Trophoblast cell (in vitro differentiated cells and primary cell): ENCODE measurements at regions not wholly inside any gene's neighbourhood (a gene's known extent, or its start where the extent isn't known, plus 50 kb on each side); places are given as distances from the start of the nearest gene placed in this dataset.
"Not testable (repeated sequence)": the region's sequence is repeated elsewhere in the genome, so short reads cannot be mapped to it uniquely, and the experiment has no call there.

ENCODE experiments used
- DNase-seq, 2 donors: peaks; one replicate each; pipeline ENCODE4 v3.0.0-alpha.2; 2016
- H2AFZ ChIP-seq: 2 replicates; pipeline ENCODE4 v1.6.1; 2013; ENCODE audit warnings: low read length, moderate library complexity, mild to moderate bottlenecking; ENCODE audit not compliant: insufficient read depth, poor library complexity
- H2AK5ac ChIP-seq: 2 replicates; pipeline ENCODE4 v1.6.1; 2013; ENCODE audit warnings: mild to moderate bottlenecking, low read length
- H2BK120ac ChIP-seq: 2 replicates; pipeline ENCODE4 v1.6.1; 2013; ENCODE audit warnings: low read length, mild to moderate bottlenecking, moderate library complexity; ENCODE audit not compliant: insufficient read depth, poor library complexity
- H2BK12ac ChIP-seq: 2 replicates; pipeline ENCODE4 v1.6.1; 2013; ENCODE audit warnings: mild to moderate bottlenecking, low read length, moderate library complexity
- H2BK5ac ChIP-seq: 2 replicates; pipeline ENCODE4 v1.6.1; 2013; ENCODE audit warnings: low read length, low read depth, moderate library complexity, mild to moderate bottlenecking; ENCODE audit not compliant: poor library complexity
- H3K14ac ChIP-seq: 2 replicates; pipeline ENCODE4 v1.6.1; 2013; ENCODE audit warnings: mild to moderate bottlenecking, low read length
- H3K18ac ChIP-seq: 2 replicates; pipeline ENCODE4 v1.6.1; 2013; ENCODE audit warnings: mild to moderate bottlenecking, low read length
- H3K23ac ChIP-seq: 2 replicates; pipeline ENCODE4 v1.6.1; 2013; ENCODE audit warnings: low read length
- H3K27ac ChIP-seq: 2 replicates; pipeline ENCODE4 v1.5.1; 2013; ENCODE audit warnings: low read depth, mild to moderate bottlenecking, inconsistent platforms, low read length, moderate library complexity
- H3K27me3 ChIP-seq: 2 replicates; pipeline ENCODE4 v1.6.1; 2013; ENCODE audit warnings: inconsistent platforms, mild to moderate bottlenecking, low read length, moderate library complexity; ENCODE audit not compliant: insufficient read depth
- H3K36me3 ChIP-seq, 2 experiments: 1 replicate in 1 of 2; 2 replicates in 1 of 2; pipeline ENCODE4 v1.6.1; 2013; ENCODE audit warnings: low read length in 2 of 2, mild to moderate bottlenecking in 2 of 2, moderate library complexity in 1 of 2; ENCODE audit not compliant: insufficient read depth in 2 of 2, control insufficient read depth in 1 of 2
- H3K4ac ChIP-seq: 2 replicates; pipeline ENCODE4 v1.6.1; 2013; ENCODE audit warnings: low read depth, mild to moderate bottlenecking, low read length, moderate library complexity
- H3K4me1 ChIP-seq, 2 experiments: 1 replicate in 1 of 2; 2 replicates in 1 of 2; pipeline ENCODE4 v1.6.1; 2013; ENCODE audit warnings: low read length in 2 of 2, mild to moderate bottlenecking in 2 of 2, moderate library complexity in 1 of 2; ENCODE audit not compliant: insufficient read depth in 2 of 2, control insufficient read depth in 1 of 2
- H3K4me2 ChIP-seq: 2 replicates; pipeline ENCODE4 v1.6.1; 2013; ENCODE audit warnings: inconsistent platforms, mild to moderate bottlenecking, low read length, moderate library complexity
- H3K4me3 ChIP-seq: 2 replicates; pipeline ENCODE4 v1.5.1; 2013; ENCODE audit warnings: mild to moderate bottlenecking, low read depth, low read length, inconsistent platforms
- H3K79me1 ChIP-seq: one replicate; pipeline ENCODE4 v1.6.1; 2013; ENCODE audit warnings: low read length
- H3K79me2 ChIP-seq: 2 replicates; pipeline ENCODE4 v1.6.1; 2013; ENCODE audit warnings: low read length, mild to moderate bottlenecking; ENCODE audit not compliant: control insufficient read depth, insufficient read depth, poor library complexity
- H3K9ac ChIP-seq: 2 replicates; pipeline ENCODE4 v1.6.1; 2013; ENCODE audit warnings: mild to moderate bottlenecking, low read length
- H3K9me3 ChIP-seq: 2 replicates; pipeline ENCODE4 v1.6.1; 2013; ENCODE audit warnings: low read depth, mild to moderate bottlenecking, control low read depth, inconsistent platforms, low read length; ENCODE audit not compliant: insufficient read depth
- H4K12ac ChIP-seq: 2 replicates; pipeline ENCODE4 v1.6.1; 2013; ENCODE audit warnings: low read depth, mild to moderate bottlenecking, low read length, moderate library complexity
- H4K8ac ChIP-seq: 2 replicates; pipeline ENCODE4 v1.6.1; 2013; ENCODE audit warnings: low read depth, mild to moderate bottlenecking, low read length, moderate library complexity
- H4K91ac ChIP-seq: one replicate; pipeline ENCODE4 v1.6.1; 2013; ENCODE audit warnings: low read depth, mild to moderate bottlenecking, low read length, moderate library complexity
- WGBS: extraction: QIAGEN DNeasy Blood & Tissue Kit; methylation state at CpG from one replicate; pipeline ENCODE4 v1.1.7; 2013; ENCODE audit warnings: missing lambda C conversion rate; ENCODE audit not compliant: insufficient read length, insufficient coverage; ENCODE audit errors: extremely low coverage; 5-methylcytosine and 5-hydroxymethylcytosine counted together

DNA sequence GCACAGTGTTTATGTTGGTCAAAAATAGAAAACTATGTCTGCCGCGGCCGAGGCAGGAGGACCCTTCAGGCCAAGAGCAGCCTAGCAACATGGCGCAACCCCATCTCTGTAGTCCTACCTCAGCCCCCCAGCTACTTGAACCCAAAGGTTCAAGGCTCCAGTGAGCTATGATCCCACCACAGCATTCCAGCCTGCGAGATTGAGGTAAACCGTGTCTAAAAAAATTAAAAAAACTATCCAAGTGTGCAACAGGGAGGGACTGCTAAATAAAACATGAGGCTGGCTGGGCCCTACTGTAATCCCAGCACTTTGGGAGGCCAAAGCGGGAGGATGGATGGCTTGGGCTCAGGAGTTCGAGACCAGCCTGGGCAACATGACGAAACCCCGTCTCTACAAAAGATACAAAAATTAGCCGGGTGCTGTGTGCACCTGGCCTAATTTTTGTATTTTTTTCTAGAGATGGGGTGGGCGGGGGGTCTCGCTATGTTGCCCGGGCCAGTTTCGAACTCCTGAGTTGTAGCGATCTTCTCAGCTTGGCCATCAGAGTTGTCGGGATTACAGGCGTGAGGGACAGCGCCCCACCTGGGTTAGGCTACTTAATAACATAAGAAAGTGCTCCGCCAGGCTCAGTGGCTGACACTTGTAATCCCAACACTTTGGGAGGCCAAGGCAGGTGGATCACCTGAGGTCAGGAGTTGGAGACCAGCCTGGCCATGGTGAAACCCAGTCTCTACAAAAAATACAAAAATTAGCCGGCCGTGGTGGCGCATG lies 309.4 kb downstream of the ZNF37A start:
- DNase-seq, result peak in 1 of 2 donors; percentile 6
- H4K8ac ChIP-seq, H3K4me3 ChIP-seq, H3K79me1 ChIP-seq, H3K9ac ChIP-seq, H3K36me3 ChIP-seq, H3K4ac ChIP-seq, H2AK5ac ChIP-seq, H3K4me1 ChIP-seq, H3K18ac ChIP-seq, H3K4me2 ChIP-seq, H3K23ac ChIP-seq, H2BK120ac ChIP-seq, H3K79me2 ChIP-seq, H4K12ac ChIP-seq, H2AFZ ChIP-seq, H3K14ac ChIP-seq, H2BK12ac ChIP-seq, H2BK5ac ChIP-seq, H4K91ac ChIP-seq, H3K27me3 ChIP-seq, H3K9me3 ChIP-seq: not testable (repeated sequence)
- no CpG with 5 or more reads among the region's 23 CpGs for WGBS
- peak overlapping the region; percentile 17 for H3K27ac ChIP-seq

DNA sequence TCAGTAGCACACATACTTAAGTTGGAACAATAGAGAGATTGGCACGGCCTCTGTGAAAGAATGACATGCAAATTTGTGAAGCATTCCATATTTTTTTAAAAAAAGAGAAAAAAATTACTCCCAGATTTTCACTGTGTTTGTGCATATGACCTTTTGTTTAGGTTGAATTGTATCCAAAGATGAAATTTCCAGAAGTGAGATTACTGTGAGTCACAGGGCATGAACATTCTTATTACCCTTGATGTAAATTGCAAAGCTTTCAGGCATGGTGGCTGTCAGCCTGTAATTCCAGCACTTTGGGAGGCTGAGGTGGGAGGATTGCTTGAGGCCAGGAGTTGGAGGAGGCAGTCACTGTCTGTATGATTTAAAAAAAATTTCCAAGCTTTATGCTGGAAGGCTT lies 329.5 kb downstream of the ZNF37A start:
- not testable (repeated sequence) for H3K4ac ChIP-seq, H2AK5ac ChIP-seq, H2AFZ ChIP-seq, H3K36me3 ChIP-seq, H3K18ac ChIP-seq, H2BK120ac ChIP-seq, DNase-seq, H3K79me1 ChIP-seq, H3K9me3 ChIP-seq, H3K4me3 ChIP-seq, H3K9ac ChIP-seq, H2BK12ac ChIP-seq, H4K12ac ChIP-seq, H3K27me3 ChIP-seq, H4K8ac ChIP-seq, H4K91ac ChIP-seq, H3K14ac ChIP-seq, H3K4me2 ChIP-seq, H3K23ac ChIP-seq, H3K27ac ChIP-seq, H3K79me2 ChIP-seq, H2BK5ac ChIP-seq, H3K4me1 ChIP-seq
- WGBS, result no CpG with 5 or more reads among the region's 1 CpG

- not testable (repeated sequence) for H2BK12ac ChIP-seq, H3K79me1 ChIP-seq, DNase-seq, H3K4me3 ChIP-seq, H4K12ac ChIP-seq, H4K91ac ChIP-seq, H3K23ac ChIP-seq, H3K14ac ChIP-seq, H2AK5ac ChIP-seq, H3K27ac ChIP-seq, H3K9me3 ChIP-seq, H3K27me3 ChIP-seq, H3K79me2 ChIP-seq, H3K36me3 ChIP-seq, H2BK5ac ChIP-seq, H3K4me2 ChIP-seq, H3K18ac ChIP-seq, H3K4ac ChIP-seq, H2AFZ ChIP-seq, H3K9ac ChIP-seq, H4K8ac ChIP-seq, H3K4me1 ChIP-seq, H2BK120ac ChIP-seq
- no CpG with 5 or more reads among the region's 2 CpGs for WGBS
These were observed 336.1 kb downstream of the ZNF37A start for GRCh38 chr10:38430242-38430641.

DNA sequence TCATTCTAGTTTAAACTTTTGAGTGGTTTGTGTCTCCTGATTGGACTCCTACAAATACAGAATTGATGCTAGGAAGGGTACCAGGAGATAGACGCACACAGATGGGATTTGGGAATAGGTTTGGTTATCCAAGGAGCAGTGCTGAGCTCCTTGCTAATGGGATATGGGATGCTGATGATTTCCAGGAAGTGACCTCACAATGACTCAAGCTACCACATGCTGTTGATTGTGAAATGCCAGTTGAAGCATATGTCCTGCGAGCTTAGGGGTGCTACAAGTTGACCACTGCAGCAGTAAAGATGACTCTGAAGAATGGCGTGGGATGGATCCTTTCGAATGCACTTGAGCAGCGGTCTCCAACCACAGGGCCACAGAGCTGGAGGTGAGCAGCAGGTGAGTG lies 343.2 kb downstream of the ZNF37A start:
- H4K91ac ChIP-seq, H3K4me3 ChIP-seq, H3K18ac ChIP-seq, H2AFZ ChIP-seq, H3K79me2 ChIP-seq, H3K9ac ChIP-seq, H3K79me1 ChIP-seq, H3K27ac ChIP-seq, H3K14ac ChIP-seq, H2BK12ac ChIP-seq, H4K8ac ChIP-seq, H2AK5ac ChIP-seq, H3K4me2 ChIP-seq, H3K36me3 ChIP-seq, H3K9me3 ChIP-seq, H2BK5ac ChIP-seq, H3K4me1 ChIP-seq, H3K27me3 ChIP-seq, H2BK120ac ChIP-seq, H3K23ac ChIP-seq, H4K12ac ChIP-seq, H3K4ac ChIP-seq, DNase-seq: not testable (repeated sequence)
- WGBS, result no CpG with 5 or more reads among the region's 5 CpGs
